Ovary (tissue), 3 donors: ENCODE measurements at regions not wholly inside any gene's neighbourhood (a gene's known extent, or its start where the extent isn't known, plus 50 kb on each side); places are given as distances from the start of the nearest gene placed in this dataset.

ENCODE experiments used
- CTCF ChIP-seq, 3 donors: fragments of 450-650 bp in 2 of 3; fragments of 200-600 bp in 1 of 3; IDR thresholded peaks; one replicate each; pipeline versions ENCODE4 v1.5.1 to v1.8.0; 2016 to 2022; ENCODE audit warnings: antibody characterized with exemption in 3 of 3, mild to moderate bottlenecking in 1 of 3
- EP300 ChIP-seq: sonication (generic); formaldehyde crosslinking; IDR thresholded peaks from one replicate; pipeline ENCODE4 v1.6.1; 2017; ENCODE audit warnings: antibody characterized with exemption
- POLR2A ChIP-seq: fragments of 450-650 bp; IDR thresholded peaks from one replicate; pipeline ENCODE4 v1.6.1; 2017; ENCODE audit warnings: antibody characterized with exemption, mild to moderate bottlenecking, moderate library complexity
- donor health status: DM: no; HTN: no; CAD: no.

DNA sequence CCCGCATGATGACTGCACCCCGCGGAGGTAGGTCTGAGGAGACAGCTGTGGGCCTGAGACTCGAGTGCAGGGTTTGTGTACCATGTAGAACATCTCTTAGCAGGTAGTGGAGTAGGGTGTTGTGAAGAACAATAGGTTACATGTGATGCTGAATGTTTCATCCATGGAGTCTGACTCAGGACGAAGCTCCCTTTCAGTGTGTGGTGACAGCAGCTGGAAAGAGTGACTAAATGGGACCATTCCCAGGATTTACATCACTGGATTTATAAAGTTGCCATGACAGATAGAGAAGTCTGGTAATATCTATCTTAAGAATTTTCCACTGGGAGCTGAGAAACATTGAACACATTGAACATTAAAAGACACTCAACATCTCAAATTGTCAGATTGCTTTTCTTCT is 259.6 kb upstream of the RGS6 start:
- TF ChIP-seq CTCF (IDR thresholded peaks at IDR 0.05) (no peak), EP300 (no peak), POLR2A (no peak)
